Epithelial cell of esophagus (primary cell): ENCODE measurements at regions not wholly inside any gene's neighbourhood (a gene's known extent, or its start where the extent isn't known, plus 50 kb on each side); places are given as distances from the start of the nearest gene placed in this dataset.

ENCODE experiments used
- DNase-seq: peaks from one replicate; pipeline ENCODE4 v3.0.0; 2010; ENCODE audit warnings: low read depth
- H3K4me3 ChIP-seq: 2 replicates; pipeline ENCODE4 v1.5.1; 2011; ENCODE audit warnings: mild to moderate bottlenecking, low read length, control low read depth
- TF ChIP-seq, protein P1 (sequence below): IDR thresholded peaks from 2 replicates; pipeline ENCODE4 v1.5.1; 2011; ENCODE audit warnings: low read depth, mild to moderate bottlenecking, low read length, control low read depth, inconsistent platforms; ENCODE audit not compliant: insufficient read depth; ENCODE audit errors: missing control alignments

DNA sequence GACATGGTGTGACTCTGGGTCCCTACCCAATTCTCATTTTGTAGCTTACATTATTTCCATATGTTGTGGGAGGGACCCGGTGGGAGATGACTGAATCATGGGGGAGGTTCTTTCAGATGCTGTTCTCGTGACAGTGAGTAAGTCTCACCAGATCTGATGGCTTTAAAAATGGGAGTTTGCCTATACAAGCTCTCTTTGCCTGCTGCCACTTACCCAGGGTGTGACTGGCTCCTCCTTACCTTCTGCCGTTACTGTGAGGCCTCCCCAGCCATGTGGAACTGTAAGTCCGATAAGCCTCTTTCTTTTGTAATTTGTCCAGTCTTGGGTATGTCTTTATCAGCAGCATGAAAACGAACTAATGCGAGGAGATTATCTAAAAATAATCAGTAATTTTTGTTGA is 1683.2 kb upstream of the SLC39A10 start:
- no peak for DNase-seq
- no peak overlapping the region for H3K4me3 ChIP-seq
- TF ChIP-seq, protein P1, sequence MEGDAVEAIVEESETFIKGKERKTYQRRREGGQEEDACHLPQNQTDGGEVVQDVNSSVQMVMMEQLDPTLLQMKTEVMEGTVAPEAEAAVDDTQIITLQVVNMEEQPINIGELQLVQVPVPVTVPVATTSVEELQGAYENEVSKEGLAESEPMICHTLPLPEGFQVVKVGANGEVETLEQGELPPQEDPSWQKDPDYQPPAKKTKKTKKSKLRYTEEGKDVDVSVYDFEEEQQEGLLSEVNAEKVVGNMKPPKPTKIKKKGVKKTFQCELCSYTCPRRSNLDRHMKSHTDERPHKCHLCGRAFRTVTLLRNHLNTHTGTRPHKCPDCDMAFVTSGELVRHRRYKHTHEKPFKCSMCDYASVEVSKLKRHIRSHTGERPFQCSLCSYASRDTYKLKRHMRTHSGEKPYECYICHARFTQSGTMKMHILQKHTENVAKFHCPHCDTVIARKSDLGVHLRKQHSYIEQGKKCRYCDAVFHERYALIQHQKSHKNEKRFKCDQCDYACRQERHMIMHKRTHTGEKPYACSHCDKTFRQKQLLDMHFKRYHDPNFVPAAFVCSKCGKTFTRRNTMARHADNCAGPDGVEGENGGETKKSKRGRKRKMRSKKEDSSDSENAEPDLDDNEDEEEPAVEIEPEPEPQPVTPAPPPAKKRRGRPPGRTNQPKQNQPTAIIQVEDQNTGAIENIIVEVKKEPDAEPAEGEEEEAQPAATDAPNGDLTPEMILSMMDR = no peak

GRCh38 chr2:193966590-193966989 is 1690.4 kb upstream of the SLC39A10 start:
- DNase-seq = peak; percentile 87
- TF ChIP-seq, protein P1 = no peak

DNA sequence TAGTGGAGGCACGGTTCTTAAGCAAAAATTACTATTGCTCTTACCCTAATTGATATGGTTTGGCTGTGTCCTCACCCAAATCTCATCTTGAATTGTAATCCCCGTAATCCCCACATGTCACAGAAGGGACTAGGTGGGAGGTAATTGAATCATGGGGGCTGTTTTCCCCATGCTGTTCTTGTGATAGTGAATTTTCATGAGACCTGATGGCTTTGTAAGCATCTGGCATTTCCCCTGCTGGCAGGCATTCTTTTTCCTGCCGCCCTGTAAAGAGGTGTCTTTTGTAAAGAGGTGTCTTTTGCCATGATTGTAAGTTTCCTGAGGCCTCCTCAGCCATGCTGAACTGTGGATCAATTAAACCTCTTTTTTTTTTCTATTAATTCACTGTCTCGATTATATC is 1691.8 kb upstream of the SLC39A10 start:
- no peak overlapping the region for H3K4me3 ChIP-seq
- DNase-seq = no peak
- TF ChIP-seq, protein P1 = no peak

More at GRCh38 chr2:193966590-193966989, 1690.4 kb upstream of the SLC39A10 start:
- H3K4me3 ChIP-seq = no peak overlapping the region

DNA sequence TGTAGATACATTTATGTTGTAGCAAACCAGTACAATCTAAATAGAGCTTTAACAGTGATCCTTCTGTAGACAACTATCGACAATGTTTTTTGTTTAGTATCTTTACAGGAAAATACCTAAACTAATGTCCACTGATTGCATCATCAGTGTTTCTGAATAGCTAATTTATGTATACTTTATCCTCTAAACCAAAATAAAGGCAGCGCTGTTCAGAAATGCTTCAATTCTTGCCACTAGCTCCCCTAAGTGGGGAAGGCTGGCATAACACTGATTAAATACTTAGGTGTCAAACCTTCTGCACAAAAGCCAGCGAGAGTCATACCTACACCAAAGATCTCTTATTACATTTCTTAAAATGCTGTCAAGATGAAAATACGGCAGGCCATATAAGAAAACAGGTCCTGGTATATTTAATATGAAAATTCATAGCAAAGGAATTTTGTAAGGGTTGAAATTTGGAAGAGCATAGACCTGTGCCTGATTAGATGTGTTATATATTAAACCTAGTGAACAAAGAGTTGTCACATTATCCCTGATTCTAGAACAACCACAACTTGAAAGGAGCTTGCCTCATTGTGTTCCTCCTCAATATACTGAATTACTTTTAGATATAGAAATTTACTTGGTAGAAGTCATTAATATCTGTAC is 1693.4 kb upstream of the SLC39A10 start:
- peak; percentile 60 for DNase-seq
- TF ChIP-seq, protein P1 = peak; percentile 79
- H3K4me3 ChIP-seq = no peak overlapping the region

GRCh38 chr2:193946806-193947205 is 1710.2 kb upstream of the SLC39A10 start:
- DNase-seq = no peak
- H3K4me3 ChIP-seq = no peak overlapping the region
- TF ChIP-seq, protein P1 = no peak

DNA sequence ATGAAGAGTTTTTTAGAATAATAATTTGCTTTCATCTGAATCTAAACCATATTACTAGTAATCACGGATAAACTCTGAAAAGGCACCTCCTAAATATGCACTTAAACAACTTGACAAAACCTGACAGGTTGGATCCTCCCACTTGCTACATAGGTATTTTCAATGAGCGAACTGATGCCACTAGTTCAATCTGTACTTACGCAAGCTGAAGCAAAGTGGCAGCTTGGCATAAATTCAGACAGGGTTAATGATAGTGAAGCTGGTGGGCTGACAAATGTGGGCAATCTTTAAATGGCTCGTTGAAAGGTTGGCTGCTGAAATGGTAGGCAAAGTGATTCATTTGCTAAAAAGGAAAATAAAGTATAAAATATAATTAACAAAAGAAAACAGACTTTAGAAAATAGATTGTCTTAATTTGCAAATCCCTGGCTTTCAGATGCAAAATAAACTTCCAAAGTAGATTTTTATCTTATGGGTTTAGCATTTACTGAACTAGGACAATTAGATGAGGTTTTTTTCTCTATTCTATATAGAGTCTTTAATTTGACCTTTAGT is 1713.5 kb upstream of the SLC39A10 start:
- DNase-seq = peak; percentile 27
- H3K4me3 ChIP-seq = no peak overlapping the region
- TF ChIP-seq, protein P1 = no peak

GRCh38 chr2:193935114-193935513 is 1721.9 kb upstream of the SLC39A10 start:
- TF ChIP-seq, protein P1 = no peak
- H3K4me3 ChIP-seq = no peak overlapping the region
- DNase-seq = no peak
